22Rv1 (cell line): ENCODE measurements at regions not wholly inside any gene's neighbourhood (a gene's known extent, or its start where the extent isn't known, plus 50 kb on each side); places are given as distances from the start of the nearest gene placed in this dataset.

ENCODE experiments used
- ZFX ChIP-seq: fragments of 450-650 bp; IDR thresholded peaks from 2 replicates; pipeline ENCODE4 v1.6.1; 2017; ENCODE audit warnings: antibody characterized with exemption, borderline replicate concordance
- TF ChIP-seq, protein P1 (sequence below): fragments of 450-650 bp; IDR thresholded peaks from 2 replicates; pipeline ENCODE4 v1.5.1; 2017; ENCODE audit warnings: mild to moderate bottlenecking

DNA sequence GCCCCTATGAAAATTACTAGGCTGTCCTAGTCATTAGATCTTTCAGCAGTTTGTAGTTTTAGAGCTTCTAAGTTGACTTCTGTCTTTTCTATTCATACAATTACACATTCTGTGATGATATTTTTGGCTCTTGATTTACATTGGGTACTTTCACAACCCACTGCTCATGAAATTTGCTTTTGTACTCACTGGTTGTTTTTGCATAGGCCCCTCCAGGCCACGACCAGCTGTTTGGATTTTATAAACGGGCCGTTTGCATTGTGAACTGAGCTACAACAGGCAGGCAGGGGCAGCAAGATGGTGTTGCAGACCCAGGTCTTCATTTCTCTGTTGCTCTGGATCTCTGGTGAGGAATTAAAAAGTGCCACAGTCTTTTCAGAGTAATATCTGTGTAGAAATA is 193.8 kb downstream of the RPIA start:
- TF ChIP-seq, protein P1, sequence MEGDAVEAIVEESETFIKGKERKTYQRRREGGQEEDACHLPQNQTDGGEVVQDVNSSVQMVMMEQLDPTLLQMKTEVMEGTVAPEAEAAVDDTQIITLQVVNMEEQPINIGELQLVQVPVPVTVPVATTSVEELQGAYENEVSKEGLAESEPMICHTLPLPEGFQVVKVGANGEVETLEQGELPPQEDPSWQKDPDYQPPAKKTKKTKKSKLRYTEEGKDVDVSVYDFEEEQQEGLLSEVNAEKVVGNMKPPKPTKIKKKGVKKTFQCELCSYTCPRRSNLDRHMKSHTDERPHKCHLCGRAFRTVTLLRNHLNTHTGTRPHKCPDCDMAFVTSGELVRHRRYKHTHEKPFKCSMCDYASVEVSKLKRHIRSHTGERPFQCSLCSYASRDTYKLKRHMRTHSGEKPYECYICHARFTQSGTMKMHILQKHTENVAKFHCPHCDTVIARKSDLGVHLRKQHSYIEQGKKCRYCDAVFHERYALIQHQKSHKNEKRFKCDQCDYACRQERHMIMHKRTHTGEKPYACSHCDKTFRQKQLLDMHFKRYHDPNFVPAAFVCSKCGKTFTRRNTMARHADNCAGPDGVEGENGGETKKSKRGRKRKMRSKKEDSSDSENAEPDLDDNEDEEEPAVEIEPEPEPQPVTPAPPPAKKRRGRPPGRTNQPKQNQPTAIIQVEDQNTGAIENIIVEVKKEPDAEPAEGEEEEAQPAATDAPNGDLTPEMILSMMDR = no peak
- no peak for TF ChIP-seq ZFX
